Activated CD4-positive, alpha-beta T cell treated with anti-CD3 and anti-CD28 coated beads for 36 hours (primary cell): ENCODE measurements at regions not wholly inside any gene's neighbourhood (a gene's known extent, or its start where the extent isn't known, plus 50 kb on each side); places are given as distances from the start of the nearest gene placed in this dataset.

Experiments
- ATAC-seq: fragments of 200-7000 bp; cut with Tn5 transposase; one replicate; pipeline ENCODE4 v1.10.0; 2021; ENCODE audit warnings: mild to moderate bottlenecking, moderate library complexity
- CTCF ChIA-PET: fragments of 350-600 bp; sonication (Branson Sonifier 250); formaldehyde crosslinking; loops from one replicate; lab custom pipeline; 2021; ENCODE audit warnings: antibody characterized with exemption; lab: Charles Lee
- POLR2A ChIA-PET: fragments of 350-600 bp; sonication (Branson Sonifier 250); formaldehyde crosslinking; loops from one replicate; lab custom pipeline; 2021; ENCODE audit warnings: antibody characterized with exemption, inconsistent platforms; lab: Charles Lee
- DNase-seq: peaks from one replicate; pipeline ENCODE4 v3.0.0-alpha.2; 2020
- H3K27ac Mint-ChIP-seq: one replicate; pipeline ENCODE4 v1.8.0; 2021; ENCODE audit warnings: mixed read lengths
- H3K27me3 Mint-ChIP-seq: one replicate; pipeline ENCODE4 v1.8.0; 2021; ENCODE audit warnings: mixed read lengths
- H3K36me3 Mint-ChIP-seq: one replicate; pipeline ENCODE4 v1.8.0; 2021; ENCODE audit warnings: low read depth, mixed read lengths
- H3K4me1 Mint-ChIP-seq: one replicate; pipeline ENCODE4 v1.8.0; 2021; ENCODE audit warnings: mixed read lengths
- H3K4me3 Mint-ChIP-seq: one replicate; pipeline ENCODE4 v1.8.0; 2021; ENCODE audit warnings: mild to moderate bottlenecking, moderate library complexity, mixed read lengths
- H3K9me3 Mint-ChIP-seq: one replicate; pipeline ENCODE4 v1.8.0; 2021; ENCODE audit warnings: low read depth, mixed read lengths
- intact Hi-C, 2 experiments: fragments of 100-400 bp; cut with DNase I in 1 of 2; cut with micrococcal nuclease in 1 of 2; formaldehyde crosslinking; loops; one replicate each; pipeline versions ENCODE4 v1.14.2 to v1.15.1; 2022 to 2024; cut with DNase I, micrococcal nuclease

DNA sequence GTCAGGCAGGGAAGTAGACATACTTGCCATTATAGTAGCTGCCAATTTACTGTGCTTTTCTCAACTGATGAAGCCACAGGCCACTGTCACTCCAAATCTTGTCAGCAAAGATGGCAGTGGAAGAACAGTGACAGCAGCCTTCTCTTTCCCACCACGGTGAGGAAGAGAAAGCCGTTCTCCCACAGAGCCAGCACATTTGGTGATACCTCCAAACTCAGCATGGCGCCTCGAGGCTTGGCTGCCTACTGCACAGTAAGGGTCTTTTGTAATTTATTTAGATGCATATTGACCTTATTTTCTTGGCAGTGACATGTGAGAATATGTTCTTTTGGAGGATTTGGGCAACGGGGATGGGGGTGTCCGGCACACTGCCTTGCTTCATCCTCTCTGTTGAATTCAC is 117.2 kb upstream of the CDH20 start:
- Mint-ChIP-seq H3K27ac (no peak overlapping the region), H3K4me1 (no peaks in the 10 kb centered on the region), H3K9me3 (peaks cover 3% of the 10 kb centered on the region), H3K4me3 (no peak overlapping the region), H3K27me3 (no peaks in the 10 kb centered on the region), H3K36me3 (no peaks in the 10 kb centered on the region)
- no peak for DNase-seq
- POLR2A ChIA-PET = no interaction called here
- intact Hi-C loops = no loop called here
- no peak for ATAC-seq
- CTCF ChIA-PET = no interaction called here

DNA sequence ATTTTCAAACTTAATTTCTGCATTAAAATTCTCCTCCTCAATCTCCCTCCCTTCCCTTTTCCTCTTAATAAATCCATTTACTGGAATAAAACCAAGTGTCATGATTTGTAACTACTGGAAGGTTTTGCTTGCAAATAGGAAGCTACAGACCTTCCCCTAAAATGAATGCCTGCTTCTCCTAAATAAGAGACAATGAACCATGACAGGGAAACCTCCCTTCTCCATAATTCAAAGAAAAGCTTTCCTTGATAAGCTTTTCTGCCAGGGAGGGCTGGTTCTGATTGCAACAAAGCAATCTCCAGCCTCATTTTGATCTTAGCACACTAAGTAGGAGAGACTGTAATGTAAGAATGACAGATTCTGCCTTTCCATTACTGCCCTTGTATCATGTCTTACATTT is 111.0 kb upstream of the CDH20 start:
- Mint-ChIP-seq H3K4me1 (no peaks in the 10 kb centered on the region), H3K27ac (no peak overlapping the region), H3K9me3 (peaks cover 8% of the 10 kb centered on the region), H3K36me3 (no peaks in the 10 kb centered on the region), H3K27me3 (peaks cover 2% of the 10 kb centered on the region), H3K4me3 (no peak overlapping the region)
- POLR2A ChIA-PET = no interaction called here
- ATAC-seq = no peak
- no peak for DNase-seq
- CTCF ChIA-PET = interaction anchor here (0.6 kb wide), 1 partner anchor 1057 kb away, joined by 3 read pairs; no protein-coding TSS in a partner anchor
- intact Hi-C loops = no loop called here

DNA sequence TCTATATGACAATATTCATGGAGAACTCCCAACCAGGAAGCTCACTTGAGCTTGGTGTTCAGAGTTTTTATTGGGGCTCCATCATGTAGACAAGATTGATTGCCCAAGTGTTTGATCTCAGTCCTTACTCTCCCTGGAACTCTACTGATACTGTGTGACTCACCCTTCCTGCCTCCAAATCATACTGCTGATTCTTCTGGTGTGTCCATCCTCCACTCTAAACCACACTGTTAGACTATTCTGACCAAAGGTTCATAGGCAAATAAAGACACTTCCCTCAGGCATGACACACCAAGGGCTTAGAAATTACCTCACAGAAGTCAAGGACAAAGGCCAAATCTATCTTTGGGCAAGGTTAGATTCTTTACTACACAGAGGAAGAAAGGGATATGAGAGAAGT is 107.9 kb upstream of the CDH20 start:
- CTCF ChIA-PET = no interaction called here
- no peak for DNase-seq
- Mint-ChIP-seq H3K27me3 (peaks cover 2% of the 10 kb centered on the region), H3K27ac (no peak overlapping the region), H3K36me3 (no peaks in the 10 kb centered on the region), H3K9me3 (peaks cover 6% of the 10 kb centered on the region), H3K4me3 (no peak overlapping the region), H3K4me1 (no peaks in the 10 kb centered on the region)
- POLR2A ChIA-PET = no interaction called here
- no peak for ATAC-seq
- intact Hi-C loops = no loop called here

- Mint-ChIP-seq H3K4me1 (no peaks in the 10 kb centered on the region), H3K9me3 (peaks cover 2% of the 10 kb centered on the region), H3K27ac (no peak overlapping the region), H3K27me3 (no peaks in the 10 kb centered on the region), H3K4me3 (no peak overlapping the region), H3K36me3 (no peaks in the 10 kb centered on the region)
- no peak for DNase-seq
- ChIA-PET CTCF (no interaction called here), POLR2A (no interaction called here)
- no peak for ATAC-seq
- intact Hi-C loops = no loop called here
Measured at GRCh38 chr18:61236356-61237057, 96.7 kb upstream of the CDH20 start.

DNA sequence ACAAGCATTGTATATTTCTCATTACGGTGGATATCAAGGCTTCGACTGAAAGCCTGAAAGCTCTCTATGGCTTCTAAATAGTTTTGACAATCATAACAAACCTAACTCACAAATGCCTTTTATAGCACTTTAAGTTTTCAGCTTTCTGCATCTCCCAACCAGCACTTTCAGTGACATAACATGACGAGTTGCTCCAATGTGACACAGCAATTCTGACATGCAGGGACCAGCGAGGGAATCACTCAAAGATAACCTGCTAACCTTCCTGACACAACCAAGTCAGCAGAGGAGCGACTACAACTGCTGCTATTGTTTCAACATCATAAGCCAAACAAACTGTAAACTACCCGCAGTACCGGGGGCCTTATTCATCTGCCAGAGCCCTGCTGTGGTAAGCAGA is 95.7 kb upstream of the CDH20 start:
- Mint-ChIP-seq H3K4me1 (no peaks in the 10 kb centered on the region), H3K27ac (no peak overlapping the region), H3K27me3 (no peaks in the 10 kb centered on the region), H3K4me3 (no peak overlapping the region), H3K36me3 (no peaks in the 10 kb centered on the region), H3K9me3 (peaks cover 2% of the 10 kb centered on the region)
- no peak for DNase-seq
- POLR2A ChIA-PET = no interaction called here
- CTCF ChIA-PET = no interaction called here
- ATAC-seq = no peak
- intact Hi-C loops = no loop called here

GRCh38 chr18:61239051-61239450 is 94.2 kb upstream of the CDH20 start:
- no peaks in the 10 kb centered on the region for H3K4me1 Mint-ChIP-seq
- no peak overlapping the region for H3K27ac Mint-ChIP-seq
- intact Hi-C loops = no loop called here
- no peaks in the 10 kb centered on the region for H3K27me3 Mint-ChIP-seq
- CTCF ChIA-PET = no interaction called here
- DNase-seq = no peak
- no peak for ATAC-seq
- H3K36me3 Mint-ChIP-seq = no peaks in the 10 kb centered on the region
- no peak overlapping the region for H3K4me3 Mint-ChIP-seq
- POLR2A ChIA-PET = no interaction called here
- H3K9me3 Mint-ChIP-seq = peaks cover 4% of the 10 kb centered on the region

DNA sequence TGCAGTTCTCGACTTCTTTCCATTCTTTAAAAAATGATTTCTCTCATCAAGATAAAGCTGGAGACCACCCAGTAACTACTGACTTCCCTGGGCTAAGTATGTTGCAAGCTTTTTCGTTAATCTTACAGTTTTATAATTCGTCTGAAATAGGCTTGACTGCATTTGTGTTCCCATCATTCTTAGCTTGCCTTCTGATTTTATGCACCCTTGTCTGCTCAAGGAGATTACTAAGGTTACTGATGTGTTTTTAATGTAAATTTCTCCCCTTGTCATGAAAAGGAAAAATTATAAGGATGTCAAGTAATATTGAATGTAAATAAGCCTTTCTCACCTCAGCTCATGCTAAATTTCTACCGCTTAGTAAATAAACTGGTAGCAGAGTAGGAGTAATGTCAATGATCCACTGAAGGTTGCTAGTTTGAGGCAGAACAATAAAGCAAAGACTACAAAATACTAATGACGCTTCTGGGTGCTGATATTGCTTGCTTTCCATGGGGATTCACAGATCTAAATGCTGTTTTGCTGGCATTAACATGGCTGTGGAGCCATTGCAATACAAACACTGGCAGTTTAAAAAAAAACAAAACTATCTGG is 91.9 kb upstream of the CDH20 start:
- CTCF ChIA-PET = interaction anchor here (0.6 kb wide), 1 partner anchor 10 kb away, joined by 3 read pairs; no protein-coding TSS in a partner anchor

GRCh38 chr18:61244632-61245031 is 88.6 kb upstream of the CDH20 start:
- ATAC-seq (no peak), DNase-seq (no peak)
- POLR2A ChIA-PET = no interaction called here
- no peak overlapping the region for H3K4me3 Mint-ChIP-seq
- CTCF ChIA-PET = interaction anchor here (1.0 kb wide), 1 partner anchor 48 kb away, joined by 3 read pairs; no protein-coding TSS in a partner anchor
- H3K9me3 Mint-ChIP-seq = peaks cover 1% of the 10 kb centered on the region
- H3K27ac Mint-ChIP-seq = no peak overlapping the region
- H3K27me3 Mint-ChIP-seq = no peaks in the 10 kb centered on the region
- intact Hi-C loops = no loop called here
- no peaks in the 10 kb centered on the region for H3K36me3 Mint-ChIP-seq
- H3K4me1 Mint-ChIP-seq = no peaks in the 10 kb centered on the region

More for the DNA sequence above, 91.9 kb upstream of the CDH20 start:
- ATAC-seq (no peak), DNase-seq (no peak)
- Mint-ChIP-seq H3K4me1 (no peaks in the 10 kb centered on the region), H3K9me3 (peaks cover 4% of the 10 kb centered on the region), H3K27me3 (no peaks in the 10 kb centered on the region), H3K4me3 (no peak overlapping the region), H3K36me3 (no peaks in the 10 kb centered on the region), H3K27ac (no peak overlapping the region)
- POLR2A ChIA-PET = no interaction called here
- intact Hi-C loops = no loop called here

GRCh38 chr18:61245276-61245675 is 88.0 kb upstream of the CDH20 start:
- POLR2A ChIA-PET = no interaction called here
- Mint-ChIP-seq H3K27me3 (no peaks in the 10 kb centered on the region), H3K9me3 (peaks cover 1% of the 10 kb centered on the region), H3K4me1 (no peaks in the 10 kb centered on the region), H3K4me3 (no peak overlapping the region), H3K36me3 (no peaks in the 10 kb centered on the region), H3K27ac (no peak overlapping the region)
- DNase-seq = no peak
- ATAC-seq = no peak
- intact Hi-C loops = no loop called here
- CTCF ChIA-PET = interaction anchor here (1.0 kb wide), 2 partner anchors 48 to 128 kb away, joined by 3 to 4 read pairs; no protein-coding TSS in a partner anchor

GRCh38 chr18:61248589-61248988 is 84.6 kb upstream of the CDH20 start:
- ChIA-PET POLR2A (no interaction called here), CTCF (no interaction called here)
- Mint-ChIP-seq H3K27me3 (no peaks in the 10 kb centered on the region), H3K27ac (no peak overlapping the region), H3K36me3 (no peaks in the 10 kb centered on the region), H3K4me3 (no peak overlapping the region), H3K4me1 (no peaks in the 10 kb centered on the region), H3K9me3 (no peaks in the 10 kb centered on the region)
- ATAC-seq (no peak), DNase-seq (no peak)
- intact Hi-C loops = no loop called here

GRCh38 chr18:61256291-61256690 is 76.9 kb upstream of the CDH20 start:
- no peak for DNase-seq
- no peaks in the 10 kb centered on the region for H3K27me3 Mint-ChIP-seq
- no peak overlapping the region for H3K4me3 Mint-ChIP-seq
- no peaks in the 10 kb centered on the region for H3K9me3 Mint-ChIP-seq
- CTCF ChIA-PET = interaction anchor here (0.5 kb wide), 1 partner anchor 1092 kb away, joined by 4 read pairs; no protein-coding TSS in a partner anchor
- no peak for ATAC-seq
- intact Hi-C loops = no loop called here
- no peaks in the 10 kb centered on the region for H3K4me1 Mint-ChIP-seq
- no peak overlapping the region for H3K27ac Mint-ChIP-seq
- POLR2A ChIA-PET = no interaction called here
- H3K36me3 Mint-ChIP-seq = no peaks in the 10 kb centered on the region

GRCh38 chr18:61261870-61262269 is 71.4 kb upstream of the CDH20 start:
- Mint-ChIP-seq H3K4me1 (no peaks in the 10 kb centered on the region), H3K4me3 (no peak overlapping the region), H3K36me3 (no peaks in the 10 kb centered on the region), H3K9me3 (peaks cover 9% of the 10 kb centered on the region), H3K27me3 (no peaks in the 10 kb centered on the region), H3K27ac (no peak overlapping the region)
- ChIA-PET CTCF (no interaction called here), POLR2A (no interaction called here)
- ATAC-seq (peak; percentile 42), DNase-seq (no peak)
- intact Hi-C loops = no loop called here
